GM21515 (cell line): ENCODE measurements at regions not wholly inside any gene's neighbourhood (a gene's known extent, or its start where the extent isn't known, plus 50 kb on each side); places are given as distances from the start of the nearest gene placed in this dataset.

Experiments
- ATAC-seq: cut with Tn5 transposase; IDR thresholded peaks from one replicate; pipeline ENCODE4 v1.9.1; 2021; ENCODE audit not compliant: unreplicated experiment

DNA sequence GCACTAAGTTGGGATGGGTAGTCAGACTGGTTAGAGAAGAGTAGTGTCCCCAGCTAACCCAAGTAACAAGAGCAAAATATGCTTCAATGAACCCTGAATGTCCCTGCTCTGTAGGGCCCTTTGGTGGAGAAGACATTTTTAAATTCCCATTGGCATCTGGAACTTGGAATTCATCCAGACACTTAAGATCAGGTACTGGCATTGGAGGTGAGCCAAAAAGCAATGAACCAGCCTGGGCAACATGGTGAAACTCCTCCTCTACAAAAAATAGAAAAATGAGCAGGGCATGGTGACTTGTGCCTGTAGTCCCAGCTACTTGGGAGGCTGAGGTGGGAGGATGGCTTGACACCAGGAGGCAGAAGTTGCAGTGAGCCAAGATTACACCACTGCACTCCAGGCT is 58.9 kb upstream of the ZNF618 start:
- ATAC-seq, result no peak

GRCh38 chr9:113818391-113818790 is 57.7 kb upstream of the ZNF618 start:
- no peak for ATAC-seq

DNA sequence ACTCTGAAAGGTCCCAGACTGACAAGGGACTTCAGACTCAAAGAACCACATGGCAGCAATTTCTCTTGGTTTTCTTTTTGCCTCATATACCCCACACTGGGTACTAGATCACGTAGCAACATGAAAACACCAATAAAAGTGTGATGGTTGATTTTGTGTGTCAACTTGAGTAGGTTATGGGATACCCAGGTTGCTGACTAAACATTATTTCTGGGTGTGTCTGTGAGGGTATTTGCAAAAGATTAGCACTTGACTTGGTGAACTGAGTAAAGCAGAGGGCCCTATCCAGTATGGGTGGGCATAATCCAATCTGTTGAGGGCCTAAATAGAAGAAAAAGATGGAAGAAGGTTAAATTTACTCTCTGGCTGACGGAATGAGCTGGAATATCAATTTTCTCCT is 53.8 kb upstream of the ZNF618 start:
- ATAC-seq, result no peak

DNA sequence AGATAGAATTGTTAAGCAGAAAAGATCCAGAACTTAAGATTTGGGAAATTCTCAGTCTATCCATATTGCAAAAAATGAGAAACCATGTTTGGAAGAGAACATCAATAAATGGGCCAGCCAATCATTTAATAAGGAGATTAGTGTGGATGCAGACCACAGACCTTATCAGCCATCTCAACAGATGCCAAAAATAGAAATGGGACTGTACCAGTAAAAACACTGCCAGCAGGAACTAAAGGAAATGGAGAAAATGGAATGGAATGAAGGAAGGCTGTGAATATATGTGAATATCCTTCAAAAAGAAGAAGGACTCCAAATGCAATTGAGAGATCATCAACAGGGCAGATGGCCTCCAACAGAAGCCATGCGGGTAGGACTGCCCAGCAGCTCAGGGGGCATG is 52.7 kb upstream of the ZNF618 start:
- no peak for ATAC-seq
